Stimulated activated CD4-positive, alpha-beta T cell treated with anti-CD3 and anti-CD28 coated beads, TNF-alpha, amount 100 ng/mL, for 48 hours (primary cell): ENCODE measurements at regions not wholly inside any gene's neighbourhood (a gene's known extent, or its start where the extent isn't known, plus 50 kb on each side); places are given as distances from the start of the nearest gene placed in this dataset.

Experiments
- DNase-seq, 3 donors: peaks; one replicate each; pipeline ENCODE4 v3.0.0-alpha.2; 2020; ENCODE audit warnings: low read depth in 3 of 3

GRCh38 chr2:220842901-220843665 is 729.0 kb downstream of the EPHA4 start:
- no peak for DNase-seq

- no peak for DNase-seq
Observed at GRCh38 chr2:220845766-220846273, 726.3 kb downstream of the EPHA4 start.

- DNase-seq = no peak
Observed at GRCh38 chr2:220847006-220847405, 725.1 kb downstream of the EPHA4 start.

GRCh38 chr2:220847589-220847988 is 724.5 kb downstream of the EPHA4 start:
- DNase-seq = no peak

- no peak for DNase-seq
Observed at GRCh38 chr2:220849433-220849832, 722.7 kb downstream of the EPHA4 start.

- DNase-seq = no peak
Observed at GRCh38 chr2:220850116-220850515, 722.0 kb downstream of the EPHA4 start.

GRCh38 chr2:220855296-220855695 is 716.8 kb downstream of the EPHA4 start:
- DNase-seq = no peak

- DNase-seq = no peak
Observed at GRCh38 chr2:220856486-220856885, 715.6 kb downstream of the EPHA4 start.

GRCh38 chr2:220857368-220857767 is 714.7 kb downstream of the EPHA4 start:
- DNase-seq = no peak

- no peak for DNase-seq
Observed at GRCh38 chr2:220858101-220858500, 714.0 kb downstream of the EPHA4 start.

- DNase-seq = no peak
Observed at GRCh38 chr2:220871909-220872308, 700.2 kb downstream of the EPHA4 start.

GRCh38 chr2:220876080-220876824 is 695.9 kb downstream of the EPHA4 start:
- no peak for DNase-seq

- DNase-seq = no peak
Observed at GRCh38 chr2:220877491-220877890, 694.6 kb downstream of the EPHA4 start.

- no peak for DNase-seq
Observed at GRCh38 chr2:220877897-220878296, 694.2 kb downstream of the EPHA4 start.

- no peak for DNase-seq
Observed at GRCh38 chr2:220880623-220881596, 691.2 kb downstream of the EPHA4 start.

- no peak for DNase-seq
Observed at GRCh38 chr2:220882507-220882906, 689.6 kb downstream of the EPHA4 start.

- DNase-seq = no peak
Observed at GRCh38 chr2:220885593-220885992, 686.5 kb downstream of the EPHA4 start.

GRCh38 chr2:220887271-220887870 is 684.7 kb downstream of the EPHA4 start:
- DNase-seq = no peak

- DNase-seq = no peak
Observed at GRCh38 chr2:220887876-220888275, 684.2 kb downstream of the EPHA4 start.

GRCh38 chr2:220890931-220891330 is 681.2 kb downstream of the EPHA4 start:
- no peak for DNase-seq

- no peak for DNase-seq
Observed at GRCh38 chr2:220891405-220891804, 680.7 kb downstream of the EPHA4 start.
